ENCODE measurements at regions not wholly inside any gene's neighbourhood (a gene's known extent, or its start where the extent isn't known, plus 50 kb on each side); places are given as distances from the start of the nearest gene placed in this dataset.
"Not testable (repeated sequence)": the region's sequence is repeated elsewhere in the genome, so short reads cannot be mapped to it uniquely, and the experiment has no call there.

- not testable (repeated sequence) for TF ChIP-seq CTCF (conservative IDR thresholded peaks at IDR 0.05; ENCODE audit: low read depth, low read length); EZH2 (IDR thresholded peaks at IDR 0.05; ENCODE audit: borderline replicate concordance, low read depth, low read length, poor library complexity, severe bottlenecking)
Observed at GRCh38 chr4:43637893-43638292, 745.4 kb downstream of the GRXCR1 start.
